Activated CD4-positive, alpha-beta T cell treated with anti-CD3 and anti-CD28 coated beads, Interleukin-2, amount 50 U/mL, for 24 hours (primary cell): ENCODE measurements at regions not wholly inside any gene's neighbourhood (a gene's known extent, or its start where the extent isn't known, plus 50 kb on each side); places are given as distances from the start of the nearest gene placed in this dataset.

Experiments
- DNase-seq, 2 donors: peaks; one replicate each; pipeline ENCODE4 v3.0.0-alpha.2; 2020; ENCODE audit warnings: low read depth in 1 of 2, low spot score in 1 of 2

DNA sequence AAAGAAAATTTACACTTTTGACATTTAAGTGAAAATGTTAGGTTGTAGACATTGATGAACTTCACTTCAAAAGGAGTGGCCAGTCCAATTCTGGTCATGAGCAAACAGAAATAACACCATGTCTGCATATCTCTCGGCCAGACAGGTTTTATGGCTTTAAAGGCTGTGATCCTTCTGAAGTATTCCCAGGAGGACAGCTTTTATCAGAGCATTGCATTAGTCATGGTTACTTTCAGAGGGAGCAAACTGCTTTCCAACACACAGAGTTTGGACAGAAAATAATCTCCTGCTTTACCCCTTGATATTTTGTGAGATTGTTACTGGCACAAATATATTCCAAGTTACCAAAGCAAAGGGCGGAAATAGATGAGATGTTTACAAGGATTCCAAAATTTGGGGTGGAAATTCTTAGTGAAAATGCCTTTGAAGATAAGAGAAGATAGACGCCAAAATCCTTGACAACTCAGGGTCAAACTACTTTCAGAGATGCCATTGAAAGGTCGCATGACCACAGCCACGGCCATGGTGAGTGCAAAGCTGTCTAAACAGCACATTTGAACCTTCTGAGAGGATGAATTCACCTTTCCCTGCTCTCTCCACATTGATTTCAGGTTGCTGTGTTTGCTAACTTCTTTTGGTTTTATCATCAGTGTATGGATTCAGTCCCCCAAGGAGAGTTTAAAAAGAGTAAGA is 584.5 kb upstream of the SGCG start:
- no peak for DNase-seq

DNA sequence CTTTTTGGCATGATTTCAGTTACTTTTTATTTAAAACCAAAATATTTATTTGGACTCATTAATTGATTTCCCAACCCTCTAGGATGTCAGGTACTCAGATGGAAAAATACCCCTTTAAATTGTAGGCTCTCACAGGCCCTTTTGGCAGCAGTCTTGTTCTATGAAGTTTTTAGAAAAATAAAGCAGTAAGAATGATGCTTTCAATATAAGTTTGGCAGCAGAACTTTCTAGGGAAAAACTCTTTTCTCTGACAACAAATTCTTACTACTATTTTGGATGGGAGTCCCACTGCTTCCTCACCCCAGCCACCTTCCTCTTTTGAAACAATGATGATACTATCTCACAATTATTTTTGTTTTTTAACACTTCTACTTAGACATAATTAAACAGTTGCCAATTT is 581.6 kb upstream of the SGCG start:
- no peak for DNase-seq

DNA sequence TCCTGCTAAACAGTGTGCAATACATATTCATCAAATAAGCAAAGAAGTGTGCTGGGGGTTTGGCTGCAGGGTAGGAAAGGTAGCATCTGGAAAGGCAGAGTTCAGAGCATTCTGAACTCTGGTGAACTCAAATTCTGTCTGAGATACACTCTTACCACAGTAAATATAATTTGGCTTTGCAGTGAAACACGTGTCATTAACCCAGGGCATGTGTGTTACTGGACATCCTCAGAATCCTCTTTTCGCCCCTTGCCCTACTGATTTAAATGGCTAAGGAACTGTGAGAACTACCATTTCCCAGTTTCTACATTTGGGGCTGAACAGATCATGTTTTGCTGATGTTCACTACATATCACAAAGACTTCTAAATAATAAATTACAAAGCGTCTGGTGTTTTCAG is 562.8 kb upstream of the SGCG start:
- DNase-seq: no peak

- DNase-seq: no peak
Measured at GRCh38 chr13:22625691-22626090, 555.1 kb upstream of the SGCG start.

GRCh38 chr13:22629374-22629773 is 551.4 kb upstream of the SGCG start:
- no peak for DNase-seq

GRCh38 chr13:22642088-22642487 is 538.7 kb upstream of the SGCG start:
- DNase-seq: no peak

GRCh38 chr13:22644941-22645340 is 535.8 kb upstream of the SGCG start:
- no peak for DNase-seq

GRCh38 chr13:22647156-22647850 is 533.5 kb upstream of the SGCG start:
- DNase-seq: no peak

GRCh38 chr13:22648320-22648801 is 532.4 kb upstream of the SGCG start:
- DNase-seq: no peak

- DNase-seq: no peak
Measured at GRCh38 chr13:22652796-22653195, 528.0 kb upstream of the SGCG start.

GRCh38 chr13:22653866-22654265 is 526.9 kb upstream of the SGCG start:
- DNase-seq: no peak

DNA sequence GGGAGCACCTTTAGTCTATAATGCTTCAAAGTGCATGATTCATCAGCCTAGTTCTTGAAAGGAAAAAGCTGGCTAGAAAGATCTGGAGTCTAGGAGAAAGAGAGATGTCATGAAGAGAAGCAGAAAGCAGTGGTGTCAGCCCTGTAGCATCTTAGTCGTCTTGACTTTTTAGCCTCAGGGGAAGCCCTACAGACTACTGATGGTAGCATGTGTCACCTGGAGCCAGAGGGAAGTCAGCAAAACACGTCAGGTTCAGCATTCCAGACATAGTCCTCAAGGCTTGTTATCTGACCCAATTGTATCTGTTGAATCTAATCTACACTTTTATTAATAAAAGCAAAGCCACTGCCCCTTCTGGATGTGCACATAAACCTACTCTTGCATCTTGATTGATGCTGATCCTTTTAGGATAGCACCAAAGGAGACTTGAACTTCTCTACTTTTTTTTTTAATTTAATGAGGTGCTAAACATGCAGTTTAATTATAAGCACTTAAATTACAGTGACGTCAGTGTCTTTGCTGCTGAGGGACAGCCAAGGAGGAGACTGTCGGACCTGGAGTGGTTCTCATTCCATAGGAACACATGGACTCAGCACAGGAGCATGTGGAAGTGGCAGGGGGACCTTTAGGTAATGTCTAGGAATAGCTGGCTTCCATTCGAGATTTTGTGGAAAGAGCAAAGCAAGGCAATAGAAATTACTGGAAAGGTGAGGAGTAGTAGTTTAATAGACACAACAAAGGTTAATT is 525.5 kb upstream of the SGCG start:
- no peak for DNase-seq

GRCh38 chr13:22662771-22663170 is 518.0 kb upstream of the SGCG start:
- DNase-seq: no peak

DNA sequence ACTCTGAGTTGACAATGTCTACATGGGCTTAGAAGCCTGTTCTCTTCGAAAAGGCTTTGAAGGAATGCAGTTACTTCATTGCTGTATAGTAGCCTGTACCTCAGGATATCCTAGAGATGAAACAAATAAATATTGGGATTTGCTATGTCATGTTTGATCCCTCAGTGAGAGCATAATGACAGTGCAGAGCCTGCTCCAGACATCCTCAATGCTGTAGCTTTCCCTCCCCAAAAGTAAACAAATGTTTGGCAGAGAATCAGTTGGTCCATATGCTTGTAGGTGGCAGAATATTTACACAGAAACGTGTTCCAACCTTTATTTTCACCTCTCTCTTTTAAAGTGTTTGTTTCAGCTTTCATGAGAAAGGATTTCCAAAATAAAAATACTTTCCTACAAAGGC is 515.3 kb upstream of the SGCG start:
- no peak for DNase-seq

GRCh38 chr13:22690756-22691155 is 490.0 kb upstream of the SGCG start:
- DNase-seq: no peak

- no peak for DNase-seq
Measured at GRCh38 chr13:22693691-22694090, 487.1 kb upstream of the SGCG start.

- no peak for DNase-seq
Measured at GRCh38 chr13:22696433-22696832, 484.3 kb upstream of the SGCG start.

GRCh38 chr13:22698467-22698866 is 482.3 kb upstream of the SGCG start:
- DNase-seq: no peak

DNA sequence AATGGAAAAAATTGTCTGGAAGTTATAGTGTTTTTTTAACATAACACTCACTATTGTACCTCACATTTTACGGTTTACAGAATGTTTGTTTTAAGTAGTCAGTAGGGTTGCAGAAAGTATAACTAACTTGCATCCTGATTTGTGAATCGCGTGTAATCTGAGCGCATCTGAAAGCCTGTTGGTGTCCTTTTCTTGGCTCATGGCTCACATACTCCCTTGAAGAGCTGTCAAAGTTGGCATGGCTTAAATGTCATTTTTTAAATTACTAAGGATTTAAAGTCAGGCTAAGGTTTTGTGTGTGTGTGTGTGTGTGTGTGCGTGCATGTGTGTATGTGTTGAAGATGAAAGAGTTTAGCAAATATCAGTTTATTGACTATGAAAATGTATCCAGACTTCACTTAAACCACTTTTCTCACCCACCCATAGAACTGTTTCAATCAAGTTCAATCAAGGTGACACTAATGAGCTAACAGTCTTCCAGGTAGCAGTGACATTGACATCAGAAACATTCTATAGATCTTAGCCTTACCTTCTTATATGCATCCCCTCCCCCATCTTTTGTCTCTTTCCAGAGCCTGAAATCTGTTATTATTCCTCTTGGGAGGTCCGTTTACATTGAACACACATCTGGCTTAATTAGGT is 480.4 kb upstream of the SGCG start:
- no peak for DNase-seq

DNA sequence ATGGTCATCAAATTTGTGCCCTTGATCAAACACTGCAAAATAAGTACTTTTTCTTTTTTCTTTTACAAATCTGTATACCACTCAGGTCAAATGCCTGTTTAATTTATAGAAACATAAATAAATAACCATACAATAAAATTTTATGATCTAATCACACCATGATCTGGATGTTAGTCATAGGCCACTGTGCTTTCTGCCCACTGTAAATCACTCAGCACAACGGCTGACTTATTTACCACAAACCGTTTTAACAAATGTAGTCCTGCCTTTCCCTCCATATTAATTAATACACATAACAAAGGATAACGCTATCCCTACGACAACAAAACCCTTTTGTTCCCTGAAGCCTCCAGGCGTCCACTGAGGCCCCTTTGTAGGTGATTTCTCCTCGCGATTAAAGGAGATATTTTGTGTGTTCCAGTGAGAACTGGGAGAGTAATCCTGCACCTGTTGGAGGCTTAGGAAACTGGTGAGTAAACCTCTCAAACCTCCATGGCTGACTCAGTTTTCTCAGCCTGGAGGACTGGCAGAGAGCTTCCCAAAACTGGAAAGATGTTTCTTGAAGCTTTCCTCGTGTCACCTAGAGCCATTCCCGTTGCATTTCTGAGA is 477.1 kb upstream of the SGCG start:
- no peak for DNase-seq

DNA sequence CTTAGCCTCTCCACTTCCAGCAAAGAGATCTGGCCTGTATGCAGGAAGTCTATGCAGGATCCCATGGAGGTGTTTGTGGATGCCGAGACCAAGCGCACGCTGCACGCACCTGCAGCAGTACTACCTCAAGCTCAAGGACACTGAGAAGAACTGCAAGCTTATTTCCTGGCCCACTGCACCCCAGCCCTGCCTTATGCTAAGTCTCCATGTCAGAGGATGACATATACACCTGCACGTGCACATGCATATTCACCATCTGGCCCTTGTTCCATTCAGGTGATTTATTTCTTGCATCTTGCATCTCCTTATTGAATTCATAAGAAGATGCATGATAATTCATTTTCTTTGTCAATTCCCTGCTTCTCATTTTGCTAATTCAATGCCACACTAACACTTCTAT is 472.8 kb upstream of the SGCG start:
- no peak for DNase-seq
